IMR-90 (cell line): ENCODE measurements at regions not wholly inside any gene's neighbourhood (a gene's known extent, or its start where the extent isn't known, plus 50 kb on each side); places are given as distances from the start of the nearest gene placed in this dataset.

Experiments used
- ATAC-seq: fragments of 200-7000 bp; cut with Tn5 transposase; 2 replicates; pipeline ENCODE4 v1.9.1; 2020; ENCODE audit warnings: low read depth, mild to moderate bottlenecking, moderate library complexity
- BruUV-seq: library from RNA; stranded (reverse); fragments of 400-500 nt; replicated peaks from 2 replicates; lab custom pipeline; 2021; lab: Mats Ljungman, UMichigan
- CTCF ChIA-PET: fragments of 300-600 bp; formaldehyde crosslinking; extraction: SDS; loops from one replicate; lab custom pipeline; 2021; ENCODE audit warnings: antibody characterized with exemption; lab: Yijun Ruan, JAX
- POLR2A ChIA-PET: fragments of 300-600 bp; sonication (Branson Sonifier 250); formaldehyde crosslinking; loops from one replicate; lab custom pipeline; 2022; ENCODE audit warnings: antibody characterized with exemption; ENCODE audit not compliant: unreplicated experiment; lab: Charles Lee
- DNase-seq: peaks from one replicate; pipeline ENCODE4 v3.0.0; 2013
- H2AFZ ChIP-seq: replicated peaks from 2 replicates; pipeline ENCODE3; 2013; ENCODE audit warnings: low read length, mild to moderate bottlenecking; ENCODE audit not compliant: poor library complexity
- H2AK5ac ChIP-seq: 2 replicates; pipeline ENCODE4 v1.6.1; 2013; ENCODE audit warnings: low read depth, low read length, inconsistent platforms
- H2AK9ac ChIP-seq: replicated peaks from 2 replicates; pipeline ENCODE3; 2013; ENCODE audit warnings: mild to moderate bottlenecking, low read depth, low read length, moderate library complexity; ENCODE audit not compliant: poor library complexity
- H2BK120ac ChIP-seq: 2 replicates; pipeline ENCODE4 v1.6.1; 2013; ENCODE audit warnings: low read depth, low read length, inconsistent platforms
- H2BK15ac ChIP-seq: 3 replicates; pipeline ENCODE4 v1.6.1; 2013; ENCODE audit warnings: low read depth, low read length, inconsistent platforms
- H2BK20ac ChIP-seq: 2 replicates; pipeline ENCODE4 v1.6.1; 2013; ENCODE audit warnings: low read depth, mild to moderate bottlenecking, inconsistent platforms, low read length, moderate library complexity
- H2BK5ac ChIP-seq: 2 replicates; pipeline ENCODE4 v1.6.1; 2013; ENCODE audit warnings: mild to moderate bottlenecking, low read depth, low read length, inconsistent platforms; ENCODE audit not compliant: poor library complexity, severe bottlenecking
- H3K14ac ChIP-seq: replicated peaks from 2 replicates; pipeline ENCODE4 v1.6.1; 2013; ENCODE audit warnings: low read depth, low read length, inconsistent platforms
- H3K18ac ChIP-seq: 2 replicates; pipeline ENCODE4 v1.6.1; 2013; ENCODE audit warnings: low read depth, low read length, control low read depth
- H3K23ac ChIP-seq: 2 replicates; pipeline ENCODE4 v1.6.1; 2013; ENCODE audit warnings: low read depth, low read length, inconsistent platforms
- H3K27ac ChIP-seq: 2 replicates; pipeline ENCODE4 v1.5.1; 2013; ENCODE audit warnings: mild to moderate bottlenecking, control low read depth, low read length; ENCODE audit not compliant: insufficient read depth
- H3K27me3 ChIP-seq: 2 replicates; pipeline ENCODE4 v1.6.1; 2013; ENCODE audit warnings: low read length; ENCODE audit not compliant: control insufficient read depth, insufficient read depth
- H3K36me3 ChIP-seq: 2 replicates; pipeline ENCODE4 v1.6.1; 2013; ENCODE audit warnings: low read length, mixed read lengths; ENCODE audit not compliant: control insufficient read depth, insufficient read depth
- H3K4ac ChIP-seq: 2 replicates; pipeline ENCODE4 v1.6.1; 2013; ENCODE audit warnings: low read depth, low read length, inconsistent platforms
- H3K4me1 ChIP-seq: 2 replicates; pipeline ENCODE4 v1.6.1; 2013; ENCODE audit warnings: low read length, mixed read lengths; ENCODE audit not compliant: control insufficient read depth, insufficient read depth
- H3K4me2 ChIP-seq: 2 replicates; pipeline ENCODE4 v1.6.1; 2013; ENCODE audit warnings: low read depth, mild to moderate bottlenecking, control low read depth, low read length, moderate library complexity
- H3K4me3 ChIP-seq: 2 replicates; pipeline ENCODE4 v1.5.1; 2013; ENCODE audit warnings: low read depth, mild to moderate bottlenecking, control low read depth, low read length, moderate library complexity; ENCODE audit not compliant: insufficient read depth
- H3K56ac ChIP-seq: 2 replicates; pipeline ENCODE4 v1.6.1; 2013; ENCODE audit warnings: low read length, inconsistent platforms; ENCODE audit not compliant: insufficient read depth; ENCODE audit errors: extremely low read depth
- H3K79me1 ChIP-seq, 2 experiments: 2 replicates each; pipeline ENCODE4 v1.6.1; 2013; ENCODE audit warnings: low read length in 2 of 2, inconsistent platforms in 1 of 2, low read depth in 1 of 2
- H3K9ac ChIP-seq: 2 replicates; pipeline ENCODE4 v1.6.1; 2013; ENCODE audit warnings: low read depth, low read length, control low read depth
- H3K9me1 ChIP-seq: 2 replicates; pipeline ENCODE4 v1.6.1; 2013; ENCODE audit warnings: low read length, inconsistent platforms; ENCODE audit not compliant: insufficient read depth
- H3K9me3 ChIP-seq: 2 replicates; pipeline ENCODE4 v1.6.1; 2013; ENCODE audit warnings: low read length; ENCODE audit not compliant: control insufficient read depth, insufficient read depth
- H4K20me1 ChIP-seq: 2 replicates; pipeline ENCODE4 v1.6.1; 2013; ENCODE audit warnings: low read length, inconsistent platforms; ENCODE audit not compliant: insufficient read depth
- H4K5ac ChIP-seq: 2 replicates; pipeline ENCODE4 v1.6.1; 2013; ENCODE audit warnings: mild to moderate bottlenecking, low read depth, low read length, control low read depth
- H4K8ac ChIP-seq, 2 experiments: 2 replicates each; pipeline ENCODE4 v1.6.1; 2013; ENCODE audit warnings: low read depth in 2 of 2, low read length in 2 of 2, control low read depth in 1 of 2, inconsistent platforms in 1 of 2
- H4K91ac ChIP-seq: 2 replicates; pipeline ENCODE4 v1.6.1; 2013; ENCODE audit warnings: low read depth, low read length, inconsistent platforms; ENCODE audit not compliant: insufficient read depth
- BHLHE40 ChIP-seq: fragments of 150-350 bp; IDR thresholded peaks from 2 replicates; pipeline ENCODE4 v1.6.1; 2016; ENCODE audit warnings: mild to moderate bottlenecking, low read depth, low read length
- CEBPB ChIP-seq: IDR thresholded peaks from 2 replicates; pipeline ENCODE4 v1.6.1; 2012; ENCODE audit warnings: low read depth, low read length, improper control_type of control experiment
- CTCF ChIP-seq: conservative IDR thresholded peaks from 2 replicates; pipeline ENCODE4 v1.5.1; 2012; ENCODE audit warnings: mild to moderate bottlenecking, low read depth, low read length, improper control_type of control experiment
- FOS ChIP-seq: fragments of 150-350 bp; IDR thresholded peaks from 2 replicates; pipeline ENCODE4 v1.6.1; 2016; ENCODE audit warnings: low read depth, low read length
- MAFK ChIP-seq: IDR thresholded peaks from 2 replicates; pipeline ENCODE4 v1.6.1; 2012; ENCODE audit warnings: low read depth, low read length, improper control_type of control experiment
- MAZ ChIP-seq: IDR thresholded peaks from 2 replicates; pipeline ENCODE4 v1.6.1; 2012; ENCODE audit warnings: low read depth, mild to moderate bottlenecking, low read length, improper control_type of control experiment, moderate library complexity, borderline replicate concordance
- MXI1 ChIP-seq: IDR thresholded peaks from 2 replicates; pipeline ENCODE4 v1.6.1; 2012; ENCODE audit warnings: low read depth, mild to moderate bottlenecking, low read length, moderate library complexity, borderline replicate concordance
- NFE2L2 ChIP-seq: fragments of 150-350 bp; IDR thresholded peaks from 2 replicates; pipeline ENCODE4 v1.6.1; 2016; ENCODE audit warnings: low read depth, mild to moderate bottlenecking, low read length
- POLR2A ChIP-seq: IDR thresholded peaks from 2 replicates; pipeline ENCODE4 v1.6.1; 2012; ENCODE audit warnings: mild to moderate bottlenecking, low read depth, low read length
- RAD21 ChIP-seq: IDR thresholded peaks from 2 replicates; pipeline ENCODE4 v1.6.1; 2012; ENCODE audit warnings: low read length, improper control_type of control experiment
- RCOR1 ChIP-seq: IDR thresholded peaks from 2 replicates; pipeline ENCODE4 v1.6.1; 2012; ENCODE audit warnings: mild to moderate bottlenecking, low read length, improper control_type of control experiment; ENCODE audit not compliant: insufficient replicate concordance
- SMC3 ChIP-seq: fragments of 150-350 bp; IDR thresholded peaks from 2 replicates; pipeline ENCODE4 v1.6.1; 2016; ENCODE audit warnings: low read depth, mild to moderate bottlenecking, antibody characterized with exemption, low read length, moderate library complexity
- WGBS, 2 experiments: methylation state at CpG; one replicate each; pipeline versions ENCODE4 v1.1.5 to v1.1.7; 2013; ENCODE audit warnings: missing lambda C conversion rate in 2 of 2; ENCODE audit not compliant: insufficient read length in 1 of 2; ENCODE audit errors: extremely low coverage in 2 of 2; 5-methylcytosine and 5-hydroxymethylcytosine counted together
- dilution Hi-C: fragments of 300-500 bp; cut with HindIII; formaldehyde crosslinking; loops from one replicate; pipeline ENCODE4 v1.14.3; 2018; ENCODE audit warnings: low sequenced_read_pairs; ENCODE audit not compliant: unreplicated experiment
- in situ Hi-C: fragments of 300-500 bp; cut with MboI; formaldehyde crosslinking; loops from 3 replicates; pipeline ENCODE4 v1.14.3; 2019; ENCODE audit warnings: low sequenced_read_pairs, inconsistent platforms, mixed read lengths
- intact Hi-C: fragments of 100-400 bp; cut with micrococcal nuclease; formaldehyde crosslinking; loops from 2 replicates; pipeline ENCODE4 v1.10.0; 2022
- TF ChIP-seq, protein P1 (sequence below): fragments of 150-350 bp; IDR thresholded peaks from 2 replicates; pipeline ENCODE4 v1.6.1; 2017; ENCODE audit warnings: mild to moderate bottlenecking, antibody characterized with exemption, low read length, low read depth
- TF ChIP-seq, protein P2 (sequence below): fragments of 150-350 bp; IDR thresholded peaks from 2 replicates; pipeline ENCODE4 v1.6.1; 2016; ENCODE audit warnings: low read depth, mild to moderate bottlenecking, low read length, moderate library complexity, borderline replicate concordance

GRCh38 chr13:70959035-70959775, 851.0 kb upstream of the KLHL1 start:
- no peaks in the 10 kb centered on the region for H3K79me1 ChIP-seq
- no peak overlapping the region for H2BK20ac ChIP-seq
- no peak overlapping the region for H2AFZ ChIP-seq
- no peaks in the 10 kb centered on the region for H3K9me3 ChIP-seq
- H3K23ac ChIP-seq: no peak overlapping the region
- DNase-seq: no peak
- H3K27ac ChIP-seq: no peak overlapping the region
- TF ChIP-seq MAZ (no peak), MXI1 (no peak), RAD21 (no peak), POLR2A (no peak), MAFK (no peak), BHLHE40 (no peak), FOS (no peak), CTCF (no peak), NFE2L2 (no peak), CEBPB (no peak), SMC3 (no peak), RCOR1 (no peak)
- TF ChIP-seq, protein P1, sequence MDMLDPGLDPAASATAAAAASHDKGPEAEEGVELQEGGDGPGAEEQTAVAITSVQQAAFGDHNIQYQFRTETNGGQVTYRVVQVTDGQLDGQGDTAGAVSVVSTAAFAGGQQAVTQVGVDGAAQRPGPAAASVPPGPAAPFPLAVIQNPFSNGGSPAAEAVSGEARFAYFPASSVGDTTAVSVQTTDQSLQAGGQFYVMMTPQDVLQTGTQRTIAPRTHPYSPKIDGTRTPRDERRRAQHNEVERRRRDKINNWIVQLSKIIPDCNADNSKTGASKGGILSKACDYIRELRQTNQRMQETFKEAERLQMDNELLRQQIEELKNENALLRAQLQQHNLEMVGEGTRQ: no peak
- TF ChIP-seq, protein P2, sequence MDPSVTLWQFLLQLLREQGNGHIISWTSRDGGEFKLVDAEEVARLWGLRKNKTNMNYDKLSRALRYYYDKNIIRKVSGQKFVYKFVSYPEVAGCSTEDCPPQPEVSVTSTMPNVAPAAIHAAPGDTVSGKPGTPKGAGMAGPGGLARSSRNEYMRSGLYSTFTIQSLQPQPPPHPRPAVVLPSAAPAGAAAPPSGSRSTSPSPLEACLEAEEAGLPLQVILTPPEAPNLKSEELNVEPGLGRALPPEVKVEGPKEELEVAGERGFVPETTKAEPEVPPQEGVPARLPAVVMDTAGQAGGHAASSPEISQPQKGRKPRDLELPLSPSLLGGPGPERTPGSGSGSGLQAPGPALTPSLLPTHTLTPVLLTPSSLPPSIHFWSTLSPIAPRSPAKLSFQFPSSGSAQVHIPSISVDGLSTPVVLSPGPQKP: no peak
- no peaks in the 10 kb centered on the region for H3K27me3 ChIP-seq
- no peak overlapping the region for H4K8ac ChIP-seq
- no peaks in the 10 kb centered on the region for H3K4me1 ChIP-seq
- no peak overlapping the region for H2BK15ac ChIP-seq
- H3K14ac ChIP-seq: no peak overlapping the region
- no peak overlapping the region for H3K56ac ChIP-seq
- in situ Hi-C loops (loop anchor here (25.0 kb wide), 1 partner anchor 1728 kb away; no protein-coding TSS in a partner anchor), dilution Hi-C loops (no loop called here), intact Hi-C loops (no loop called here)
- no peak overlapping the region for H2BK120ac ChIP-seq
- no peaks in the 10 kb centered on the region for H3K36me3 ChIP-seq
- ChIA-PET CTCF (no interaction called here), POLR2A (no interaction called here)
- H4K5ac ChIP-seq: no peak overlapping the region
- H2AK9ac ChIP-seq: no peak overlapping the region
- no peak overlapping the region for H3K4me3 ChIP-seq
- H4K20me1 ChIP-seq: no peaks in the 10 kb centered on the region
- no peak overlapping the region for H4K91ac ChIP-seq
- H3K4me2 ChIP-seq: no peak overlapping the region
- WGBS, 2 experiments: 80% methylated on average over 1 of the region's 4 CpGs; no CpG with 5 or more reads in 1 of the 2 experiments
- no peak for ATAC-seq
- BruUV-seq: no TSS peak
- H3K18ac ChIP-seq: no peak overlapping the region
- H2AK5ac ChIP-seq: no peak overlapping the region
- no peak overlapping the region for H3K4ac ChIP-seq
- H2BK5ac ChIP-seq: no peak overlapping the region
- H3K9ac ChIP-seq: no peak overlapping the region
- H3K9me1 ChIP-seq: no peaks in the 10 kb centered on the region
